DOHH2 (cell line): ENCODE measurements at regions not wholly inside any gene's neighbourhood (a gene's known extent, or its start where the extent isn't known, plus 50 kb on each side); places are given as distances from the start of the nearest gene placed in this dataset.

Experiments
- H3F3A ChIP-seq: fragments of 200-600 bp; sonication (generic), shearing (Covaris generic); 2 replicates; pipeline ENCODE4 v1.6.0; 2016; ENCODE audit warnings: antibody characterized with exemption, mild to moderate bottlenecking; ENCODE audit not compliant: control insufficient read depth, insufficient read depth
- H3K27ac ChIP-seq: fragments of 200-600 bp; sonication (generic); 2 replicates; pipeline ENCODE4 v1.5.1; 2014; ENCODE audit warnings: low read depth, mild to moderate bottlenecking, low read length, moderate library complexity
- H3K27me3 ChIP-seq: fragments of 200-600 bp; sonication (generic); 2 replicates; pipeline ENCODE4 v1.6.1; 2014; ENCODE audit warnings: mild to moderate bottlenecking, low read length, mixed read lengths; ENCODE audit not compliant: control insufficient read depth
- H3K36me3 ChIP-seq: fragments of 200-600 bp; sonication (generic); 2 replicates; pipeline ENCODE4 v1.6.1; 2014; ENCODE audit warnings: mild to moderate bottlenecking, low read length, moderate library complexity, mixed read lengths; ENCODE audit not compliant: control insufficient read depth
- H3K4me1 ChIP-seq: fragments of 200-600 bp; sonication (generic); 2 replicates; pipeline ENCODE4 v1.6.1; 2014; ENCODE audit warnings: mild to moderate bottlenecking, low read length, mixed read lengths; ENCODE audit not compliant: control insufficient read depth
- H3K4me2 ChIP-seq: fragments of 200-600 bp; sonication (generic); 2 replicates; pipeline ENCODE4 v1.6.0; 2014; ENCODE audit warnings: mild to moderate bottlenecking, low read length, moderate library complexity
- H3K4me3 ChIP-seq: fragments of 200-600 bp; sonication (generic); 2 replicates; pipeline ENCODE4 v1.5.1; 2014; ENCODE audit warnings: mild to moderate bottlenecking, low read length, mixed read lengths
- H3K79me2 ChIP-seq: fragments of 200-600 bp; sonication (generic); 2 replicates; pipeline ENCODE4 v1.6.1; 2014; ENCODE audit warnings: mild to moderate bottlenecking, low read length, mixed read lengths; ENCODE audit not compliant: control insufficient read depth
- H3K9me2 ChIP-seq: fragments of 200-600 bp; sonication (generic); replicated peaks from 2 replicates; pipeline ENCODE4 v1.6.1; 2014; ENCODE audit warnings: mild to moderate bottlenecking, low read length, mixed read lengths; ENCODE audit not compliant: control insufficient read depth
- H3K9me3 ChIP-seq: fragments of 200-600 bp; sonication (generic); 2 replicates; pipeline ENCODE4 v1.6.1; 2014; ENCODE audit warnings: antibody characterized with exemption, low read length, mixed read lengths; ENCODE audit not compliant: control insufficient read depth, insufficient read depth
- H4K20me1 ChIP-seq: fragments of 200-600 bp; sonication (generic); 2 replicates; pipeline ENCODE4 v1.6.0; 2014; ENCODE audit warnings: low read depth, mild to moderate bottlenecking, antibody characterized with exemption, low read length, moderate library complexity; ENCODE audit not compliant: control insufficient read depth, insufficient read depth
- CTCF ChIP-seq: fragments of 200-600 bp; sonication (generic); IDR thresholded peaks from one replicate; pipeline ENCODE4 v1.5.1; 2014; ENCODE audit warnings: antibody characterized with exemption, mild to moderate bottlenecking, low read depth, low read length; ENCODE audit not compliant: poor library complexity, severe bottlenecking
- EZH2phosphoT487 ChIP-seq: fragments of 200-600 bp; sonication (generic); IDR thresholded peaks from 2 replicates; pipeline ENCODE4 v1.6.1; 2017; ENCODE audit warnings: borderline replicate concordance, mild to moderate bottlenecking, antibody characterized with exemption, low read length, moderate library complexity, mixed read lengths

GRCh38 chr10:118845776-118846175 lies 91.0 kb upstream of the CACUL1 start:
- H3F3A ChIP-seq: no peaks in the 10 kb centered on the region
- H3K4me1 ChIP-seq: no peaks in the 10 kb centered on the region
- H3K4me3 ChIP-seq: no peak overlapping the region
- H4K20me1 ChIP-seq: no peaks in the 10 kb centered on the region
- H3K27me3 ChIP-seq: 0 out of 2 replicates have a peak, but pooled peaks cover 3% of the 10 kb centered on the region
- TF ChIP-seq CTCF (no peak), EZH2phosphoT487 (no peak)
- H3K4me2 ChIP-seq: no peak overlapping the region
- no peaks in the 10 kb centered on the region for H3K36me3 ChIP-seq
- H3K79me2 ChIP-seq: no peaks in the 10 kb centered on the region
- no peaks in the 10 kb centered on the region for H3K9me3 ChIP-seq
- H3K9me2 ChIP-seq: no peaks in the 10 kb centered on the region
- no peak overlapping the region for H3K27ac ChIP-seq

GRCh38 chr10:118850418-118851061 lies 95.8 kb upstream of the CACUL1 start:
- Histone ChIP-seq H4K20me1 (no peaks in the 10 kb centered on the region), H3K4me1 (no peaks in the 10 kb centered on the region), H3K9me3 (no peaks in the 10 kb centered on the region), H3K4me3 (no peak overlapping the region), H3K36me3 (no peaks in the 10 kb centered on the region), H3K9me2 (no peaks in the 10 kb centered on the region), H3K27me3 (0 out of 2 replicates have a peak, but pooled peaks cover 3% of the 10 kb centered on the region), H3K79me2 (no peaks in the 10 kb centered on the region), H3K27ac (no peak overlapping the region), H3F3A (no peaks in the 10 kb centered on the region), H3K4me2 (no peak overlapping the region)
- TF ChIP-seq EZH2phosphoT487 (no peak), CTCF (peak; percentile 88)

DNA sequence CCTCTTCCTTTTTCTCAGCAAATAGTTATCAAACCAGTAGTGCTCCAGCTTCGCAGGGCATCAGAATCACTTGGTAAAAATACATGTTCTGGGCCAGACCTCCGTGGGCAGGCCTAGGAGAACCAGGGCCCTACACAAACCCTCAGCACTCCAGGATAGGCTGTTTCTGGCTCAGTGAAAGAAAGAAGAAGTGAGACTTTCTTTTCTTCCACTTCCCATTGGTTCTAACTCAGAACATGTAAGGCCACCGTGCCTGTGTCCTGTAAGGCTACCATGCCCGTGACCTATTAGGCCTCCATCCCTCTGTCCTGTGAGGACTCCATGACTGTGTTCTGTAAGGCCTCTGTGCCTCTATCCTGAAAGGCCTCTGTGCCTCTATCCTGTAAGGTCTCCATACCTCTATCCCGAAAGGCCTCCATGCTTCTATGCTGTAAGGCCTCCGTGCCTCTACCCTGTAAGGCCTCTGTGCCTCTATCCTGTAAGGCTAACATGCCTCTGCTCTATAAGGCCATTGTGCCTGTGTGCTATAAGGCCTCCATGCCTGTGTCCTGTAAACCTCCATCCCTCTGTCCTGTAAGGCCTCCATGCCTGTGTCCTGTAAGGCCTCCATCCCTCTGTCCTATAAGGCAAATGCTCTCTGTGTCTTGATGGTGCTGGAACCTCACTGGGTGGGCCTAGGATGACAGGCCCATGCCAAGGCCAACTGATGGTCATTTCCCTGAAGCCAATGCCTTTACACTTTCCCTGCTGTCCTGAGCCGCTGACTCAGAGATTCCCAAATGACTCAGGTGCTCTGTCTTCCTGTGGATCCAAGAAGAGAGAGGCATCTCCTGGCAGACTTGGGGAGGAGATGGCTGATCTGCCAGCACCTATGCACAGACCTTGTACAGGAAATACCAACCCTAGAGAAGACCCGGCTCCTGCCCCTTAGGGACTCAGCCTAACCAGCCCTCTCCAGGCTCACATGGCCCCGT lies 96.6 kb upstream of the CACUL1 start:
- H3K36me3 ChIP-seq: no peaks in the 10 kb centered on the region
- H3K4me1 ChIP-seq: no peaks in the 10 kb centered on the region
- no peaks in the 10 kb centered on the region for H3F3A ChIP-seq
- H4K20me1 ChIP-seq: no peaks in the 10 kb centered on the region
- H3K27me3 ChIP-seq: peaks cover 9% of the 10 kb centered on the region
- H3K4me2 ChIP-seq: no peak overlapping the region
- H3K9me2 ChIP-seq: no peaks in the 10 kb centered on the region
- TF ChIP-seq CTCF (no peak), EZH2phosphoT487 (no peak)
- H3K79me2 ChIP-seq: no peaks in the 10 kb centered on the region
- no peak overlapping the region for H3K27ac ChIP-seq
- no peaks in the 10 kb centered on the region for H3K9me3 ChIP-seq
- H3K4me3 ChIP-seq: no peak overlapping the region
